OCI-LY1 (cell line): ENCODE measurements at regions not wholly inside any gene's neighbourhood (a gene's known extent, or its start where the extent isn't known, plus 50 kb on each side); places are given as distances from the start of the nearest gene placed in this dataset.

Experiments used
- EZH2 ChIP-seq: fragments of 200-600 bp; sonication (generic), shearing (Covaris generic); IDR thresholded peaks from 2 replicates; pipeline ENCODE4 v1.8.0; 2017; ENCODE audit warnings: borderline replicate concordance, mixed run types, mild to moderate bottlenecking, antibody characterized with exemption, low read length, moderate library complexity, mixed read lengths
- TF ChIP-seq, protein P1 (sequence below): fragments of 200-600 bp; sonication (generic), shearing (Covaris generic); IDR thresholded peaks from 2 replicates; pipeline ENCODE4 v1.5.1; 2017; ENCODE audit warnings: mild to moderate bottlenecking, antibody characterized with exemption, low read length, moderate library complexity, mixed read lengths

DNA sequence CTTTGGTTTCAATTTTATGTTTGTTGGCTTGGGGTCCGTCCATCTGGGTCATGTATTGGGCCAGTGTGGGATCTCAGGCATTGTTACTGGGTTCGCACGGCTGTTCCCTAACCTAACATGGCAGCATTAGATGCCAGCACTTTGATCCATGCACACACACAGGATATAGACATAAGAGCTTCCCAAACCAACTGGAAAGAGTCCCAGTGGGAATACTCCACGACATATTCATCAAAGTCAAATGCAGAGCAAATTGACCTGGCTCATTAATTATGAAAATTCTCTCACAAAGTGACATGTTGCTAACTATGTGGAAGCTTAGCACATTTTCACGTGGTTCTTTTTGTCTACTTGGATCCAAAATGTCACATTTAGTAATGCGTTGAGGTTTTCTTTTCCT lies 130.4 kb downstream of the SETD4 start:
- TF ChIP-seq, protein P1, sequence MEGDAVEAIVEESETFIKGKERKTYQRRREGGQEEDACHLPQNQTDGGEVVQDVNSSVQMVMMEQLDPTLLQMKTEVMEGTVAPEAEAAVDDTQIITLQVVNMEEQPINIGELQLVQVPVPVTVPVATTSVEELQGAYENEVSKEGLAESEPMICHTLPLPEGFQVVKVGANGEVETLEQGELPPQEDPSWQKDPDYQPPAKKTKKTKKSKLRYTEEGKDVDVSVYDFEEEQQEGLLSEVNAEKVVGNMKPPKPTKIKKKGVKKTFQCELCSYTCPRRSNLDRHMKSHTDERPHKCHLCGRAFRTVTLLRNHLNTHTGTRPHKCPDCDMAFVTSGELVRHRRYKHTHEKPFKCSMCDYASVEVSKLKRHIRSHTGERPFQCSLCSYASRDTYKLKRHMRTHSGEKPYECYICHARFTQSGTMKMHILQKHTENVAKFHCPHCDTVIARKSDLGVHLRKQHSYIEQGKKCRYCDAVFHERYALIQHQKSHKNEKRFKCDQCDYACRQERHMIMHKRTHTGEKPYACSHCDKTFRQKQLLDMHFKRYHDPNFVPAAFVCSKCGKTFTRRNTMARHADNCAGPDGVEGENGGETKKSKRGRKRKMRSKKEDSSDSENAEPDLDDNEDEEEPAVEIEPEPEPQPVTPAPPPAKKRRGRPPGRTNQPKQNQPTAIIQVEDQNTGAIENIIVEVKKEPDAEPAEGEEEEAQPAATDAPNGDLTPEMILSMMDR = no peak
- no peak for TF ChIP-seq EZH2
